T-helper 2 cell (primary cell): ENCODE measurements at regions not wholly inside any gene's neighbourhood (a gene's known extent, or its start where the extent isn't known, plus 50 kb on each side); places are given as distances from the start of the nearest gene placed in this dataset.
"Not testable (repeated sequence)": the region's sequence is repeated elsewhere in the genome, so short reads cannot be mapped to it uniquely, and the experiment has no call there.

Experiments used
- DNase-seq, 5 experiments: peaks; one replicate each; pipeline versions ENCODE4 v3.0.0 to v3.0.0-alpha.2; 2012 to 2022

GRCh38 chr2:183935005-183935404 is 663.3 kb upstream of the ZNF804A start:
- DNase-seq, result no peak

GRCh38 chr2:183937220-183937619 is 661.1 kb upstream of the ZNF804A start:
- no peak for DNase-seq

GRCh38 chr2:183946193-183946592 is 652.1 kb upstream of the ZNF804A start:
- no peak for DNase-seq

- DNase-seq, result no peak
These were observed 649.5 kb upstream of the ZNF804A start for GRCh38 chr2:183948861-183949260.

- no peak for DNase-seq
These were observed 647.7 kb upstream of the ZNF804A start for GRCh38 chr2:183950673-183951072.

- DNase-seq, result no peak
These were observed 646.7 kb upstream of the ZNF804A start for GRCh38 chr2:183951630-183952029.

GRCh38 chr2:183952741-183953140 is 645.6 kb upstream of the ZNF804A start:
- no peak for DNase-seq

GRCh38 chr2:183963609-183964008 is 634.7 kb upstream of the ZNF804A start:
- DNase-seq, result no peak

- no peak for DNase-seq
These were observed 633.8 kb upstream of the ZNF804A start for GRCh38 chr2:183964565-183964964.

GRCh38 chr2:183967756-183968155 is 630.6 kb upstream of the ZNF804A start:
- no peak for DNase-seq

GRCh38 chr2:183975676-183976075 is 622.7 kb upstream of the ZNF804A start:
- DNase-seq, result not testable (repeated sequence)

GRCh38 chr2:183984871-183985270 is 613.5 kb upstream of the ZNF804A start:
- DNase-seq, result no peak

- no peak for DNase-seq
These were observed 606.4 kb upstream of the ZNF804A start for GRCh38 chr2:183991968-183992367.

- DNase-seq, result no peak
These were observed 605.3 kb upstream of the ZNF804A start for GRCh38 chr2:183993052-183993451.

- DNase-seq, result no peak
These were observed 602.7 kb upstream of the ZNF804A start for GRCh38 chr2:183995632-183996031.

- no peak for DNase-seq
These were observed 601.2 kb upstream of the ZNF804A start for GRCh38 chr2:183996825-183997793.

GRCh38 chr2:183998041-183998796 is 600.1 kb upstream of the ZNF804A start:
- no peak for DNase-seq

GRCh38 chr2:183998797-183999190 is 599.5 kb upstream of the ZNF804A start:
- no peak for DNase-seq

GRCh38 chr2:184004289-184004947 is 593.9 kb upstream of the ZNF804A start:
- peak in 1 of 5 experiments; percentile 5 for DNase-seq

GRCh38 chr2:184004948-184005672 is 593.2 kb upstream of the ZNF804A start:
- DNase-seq, result no peak

- DNase-seq, result no peak
These were observed 591.3 kb upstream of the ZNF804A start for GRCh38 chr2:184006998-184007397.

- no peak for DNase-seq
These were observed 571.4 kb upstream of the ZNF804A start for GRCh38 chr2:184026961-184027360.
